ENCODE measurements at regions not wholly inside any gene's neighbourhood (a gene's known extent, or its start where the extent isn't known, plus 50 kb on each side); places are given as distances from the start of the nearest gene placed in this dataset.

DNA sequence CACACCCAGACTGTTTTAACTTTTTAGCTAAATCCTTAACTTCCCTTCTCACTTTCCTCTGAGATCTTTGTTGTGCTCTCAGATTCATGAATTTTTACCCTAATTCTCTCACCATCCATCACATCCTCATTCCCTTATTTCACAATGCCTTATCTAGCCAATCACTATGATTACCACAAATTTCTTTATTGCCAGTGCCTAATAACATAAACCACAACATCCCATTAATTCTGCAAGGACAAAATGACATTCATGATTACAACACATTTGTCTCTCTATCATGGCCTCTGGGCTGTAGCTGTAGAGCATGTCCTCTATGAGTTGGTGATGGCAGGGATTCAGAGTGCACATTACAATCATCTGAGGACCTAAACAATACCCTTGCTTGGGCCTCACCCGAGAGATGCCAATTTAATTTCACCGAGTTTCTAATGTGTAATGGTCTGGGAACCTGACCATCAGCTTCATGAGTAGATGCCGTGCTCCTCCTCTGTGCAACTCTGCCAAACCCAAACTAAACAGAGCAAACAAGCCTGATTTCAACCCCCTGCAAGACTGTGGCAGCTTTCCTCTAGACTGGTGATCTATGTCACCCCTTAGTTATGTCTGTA is 99.3 kb downstream of the SPTSSA start:
- H4K20me1 ChIP-seq (ENCODE audit: control insufficient read depth, insufficient read depth, low read depth, low read length) = no peaks in the 10 kb centered on the region
- no peak for TF ChIP-seq EZH2phosphoT487 (IDR thresholded peaks at IDR 0.05; ENCODE audit: borderline replicate concordance, low read length)
- no peaks in the 10 kb centered on the region for H3K4me1 ChIP-seq (ENCODE audit: control insufficient read depth, low read length)
- H3K9me3 ChIP-seq (ENCODE audit: control insufficient read depth, insufficient read depth, low read length) = no peaks in the 10 kb centered on the region
- H3K4me2 ChIP-seq (ENCODE audit: low read length) = no peak overlapping the region
- peaks cover 5% of the 10 kb centered on the region; the same call in 1 of the 2 replicates for H3K27me3 ChIP-seq (ENCODE audit: control insufficient read depth, low read length)
- H3K4me3 ChIP-seq (ENCODE audit: low read length) = no peak overlapping the region
- H3K27ac ChIP-seq (ENCODE audit: low read depth, low read length) = no peak overlapping the region
- no peaks in the 10 kb centered on the region for H3K36me3 ChIP-seq (ENCODE audit: control insufficient read depth, low read length)
- H3K9me2 ChIP-seq (replicated peaks; ENCODE audit: control insufficient read depth, low read length) = no peaks in the 10 kb centered on the region
- no peaks in the 10 kb centered on the region for H3K79me2 ChIP-seq (ENCODE audit: control insufficient read depth, low read length)
- H3F3A ChIP-seq (ENCODE audit: control insufficient read depth, insufficient read depth) = no peaks in the 10 kb centered on the region

GRCh38 chr14:34361504-34362011 is 100.5 kb downstream of the SPTSSA start:
- TF ChIP-seq EZH2phosphoT487 (IDR thresholded peaks at IDR 0.05; ENCODE audit: borderline replicate concordance, low read length) = no peak
- TF ChIP-seq, protein P1, sequence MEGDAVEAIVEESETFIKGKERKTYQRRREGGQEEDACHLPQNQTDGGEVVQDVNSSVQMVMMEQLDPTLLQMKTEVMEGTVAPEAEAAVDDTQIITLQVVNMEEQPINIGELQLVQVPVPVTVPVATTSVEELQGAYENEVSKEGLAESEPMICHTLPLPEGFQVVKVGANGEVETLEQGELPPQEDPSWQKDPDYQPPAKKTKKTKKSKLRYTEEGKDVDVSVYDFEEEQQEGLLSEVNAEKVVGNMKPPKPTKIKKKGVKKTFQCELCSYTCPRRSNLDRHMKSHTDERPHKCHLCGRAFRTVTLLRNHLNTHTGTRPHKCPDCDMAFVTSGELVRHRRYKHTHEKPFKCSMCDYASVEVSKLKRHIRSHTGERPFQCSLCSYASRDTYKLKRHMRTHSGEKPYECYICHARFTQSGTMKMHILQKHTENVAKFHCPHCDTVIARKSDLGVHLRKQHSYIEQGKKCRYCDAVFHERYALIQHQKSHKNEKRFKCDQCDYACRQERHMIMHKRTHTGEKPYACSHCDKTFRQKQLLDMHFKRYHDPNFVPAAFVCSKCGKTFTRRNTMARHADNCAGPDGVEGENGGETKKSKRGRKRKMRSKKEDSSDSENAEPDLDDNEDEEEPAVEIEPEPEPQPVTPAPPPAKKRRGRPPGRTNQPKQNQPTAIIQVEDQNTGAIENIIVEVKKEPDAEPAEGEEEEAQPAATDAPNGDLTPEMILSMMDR (IDR thresholded peaks at IDR 0.05; ENCODE audit: low read depth, low read length, poor library complexity, severe bottlenecking) = no peak
- no peaks in the 10 kb centered on the region for H3K9me3 ChIP-seq (ENCODE audit: control insufficient read depth, insufficient read depth, low read length)
- no peaks in the 10 kb centered on the region for H3K9me2 ChIP-seq (replicated peaks; ENCODE audit: control insufficient read depth, low read length)
- H3K27me3 ChIP-seq (ENCODE audit: control insufficient read depth, low read length) = peaks cover 5% of the 10 kb centered on the region; the same call in 1 of the 2 replicates
- H3K79me2 ChIP-seq (ENCODE audit: control insufficient read depth, low read length) = no peaks in the 10 kb centered on the region
- no peaks in the 10 kb centered on the region for H3K4me1 ChIP-seq (ENCODE audit: control insufficient read depth, low read length)
- no peaks in the 10 kb centered on the region for H3K36me3 ChIP-seq (ENCODE audit: control insufficient read depth, low read length)
- H3K4me3 ChIP-seq (ENCODE audit: low read length) = no peak overlapping the region
- H4K20me1 ChIP-seq (ENCODE audit: control insufficient read depth, insufficient read depth, low read depth, low read length) = no peaks in the 10 kb centered on the region
- H3K4me2 ChIP-seq (ENCODE audit: low read length) = no peak overlapping the region
- H3K27ac ChIP-seq (ENCODE audit: low read depth, low read length) = no peak overlapping the region
- no peaks in the 10 kb centered on the region for H3F3A ChIP-seq (ENCODE audit: control insufficient read depth, insufficient read depth)

- Histone ChIP-seq H3K27ac (ENCODE audit: low read depth, low read length) (no peak overlapping the region), H3K27me3 (ENCODE audit: control insufficient read depth, low read length) (no peaks in the 10 kb centered on the region)
These were observed 102.5 kb downstream of the SPTSSA start for GRCh38 chr14:34359420-34360117.

More at GRCh38 chr14:34359420-34360117, 102.5 kb downstream of the SPTSSA start:
- H3K4me3 ChIP-seq (ENCODE audit: low read length) = no peak overlapping the region
- H3K9me2 ChIP-seq (replicated peaks; ENCODE audit: control insufficient read depth, low read length) = no peaks in the 10 kb centered on the region
- no peak for TF ChIP-seq EZH2phosphoT487 (IDR thresholded peaks at IDR 0.05; ENCODE audit: borderline replicate concordance, low read length)
- TF ChIP-seq, protein P1 (IDR thresholded peaks at IDR 0.05; ENCODE audit: low read depth, low read length, poor library complexity, severe bottlenecking) = no peak
- no peaks in the 10 kb centered on the region for H3K9me3 ChIP-seq (ENCODE audit: control insufficient read depth, insufficient read depth, low read length)
- no peaks in the 10 kb centered on the region for H4K20me1 ChIP-seq (ENCODE audit: control insufficient read depth, insufficient read depth, low read depth, low read length)
- H3K4me1 ChIP-seq (ENCODE audit: control insufficient read depth, low read length) = no peaks in the 10 kb centered on the region
- no peaks in the 10 kb centered on the region for H3K79me2 ChIP-seq (ENCODE audit: control insufficient read depth, low read length)
- no peak overlapping the region for H3K4me2 ChIP-seq (ENCODE audit: low read length)
- no peaks in the 10 kb centered on the region for H3F3A ChIP-seq (ENCODE audit: control insufficient read depth, insufficient read depth)
- no peaks in the 10 kb centered on the region for H3K36me3 ChIP-seq (ENCODE audit: control insufficient read depth, low read length)
